Gastrocnemius medialis (tissue), 4 donors: ENCODE measurements at regions not wholly inside any gene's neighbourhood (a gene's known extent, or its start where the extent isn't known, plus 50 kb on each side); places are given as distances from the start of the nearest gene placed in this dataset.

Experiments
- ATAC-seq, 2 donors: fragments of 150-250 bp; one replicate each; pipeline ENCODE4 v1.9.1; 2016
- DNase-seq, 2 donors: peaks; one replicate each; pipeline ENCODE4 v3.0.0-alpha.2; 2019
- H3K27ac ChIP-seq, 4 donors: fragments of 200-600 bp; sonication (generic); 1 replicate in 1 of 4; 2 replicates in 3 of 4; pipeline ENCODE4 v1.5.1; 2016 to 2018; ENCODE audit warnings: mild to moderate bottlenecking in 2 of 4, moderate library complexity in 1 of 4
- H3K27me3 ChIP-seq, 3 donors: fragments of 200-600 bp; sonication (generic) in 2 of 3; 1 replicate in 1 of 3; 2 replicates in 2 of 3; pipeline versions ENCODE4 v1.5.1 to v1.6.0; 2016 to 2019; ENCODE audit warnings: mild to moderate bottlenecking in 1 of 3, moderate library complexity in 1 of 3
- H3K36me3 ChIP-seq, 2 donors: fragments of 200-600 bp; sonication (generic) in 1 of 2; one replicate each; pipeline ENCODE4 v1.5.1; 2017 to 2018
- H3K4me1 ChIP-seq, 2 donors: fragments of 200-600 bp; sonication (generic) in 1 of 2; one replicate each; pipeline ENCODE4 v1.5.1; 2016 to 2017; ENCODE audit warnings: mild to moderate bottlenecking in 2 of 2
- H3K4me3 ChIP-seq, 4 donors: fragments of 200-600 bp; sonication (generic) in 3 of 4; 1 replicate in 1 of 4; 2 replicates in 3 of 4; pipeline ENCODE4 v1.5.1; 2016 to 2019; ENCODE audit warnings: mild to moderate bottlenecking in 2 of 4
- H3K9me3 ChIP-seq, 3 donors: fragments of 200-600 bp; sonication (generic) in 2 of 3; 1 replicate in 1 of 3; 2 replicates in 2 of 3; pipeline ENCODE4 v1.5.1; 2016 to 2019
- CTCF ChIP-seq, 5 experiments: fragments of 450-650 bp in 3 of 5; fragments of 200-600 bp in 2 of 5; sonication (generic) in 2 of 5; IDR thresholded peaks in 4 of 5; conservative IDR thresholded peaks in 1 of 5; 1 replicate in 4 of 5; 2 replicates in 1 of 5; pipeline ENCODE4 v1.5.1; 2016 to 2019; ENCODE audit warnings: antibody characterized with exemption in 5 of 5, mild to moderate bottlenecking in 3 of 5, moderate library complexity in 3 of 5
- POLR2A ChIP-seq, 2 donors: fragments of 450-650 bp; IDR thresholded peaks; one replicate each; pipeline ENCODE4 v1.6.1; 2017; ENCODE audit warnings: antibody characterized with exemption in 2 of 2, mild to moderate bottlenecking in 2 of 2, moderate library complexity in 2 of 2
- in situ Hi-C, 4 donors: fragments of 200-750 bp; cut with MboI; loops; one replicate each; pipeline versions ENCODE4 v1.15.0 to v1.8.0; 2017; ENCODE audit warnings: low sequenced_read_pairs in 4 of 4
- intact Hi-C: fragments of 100-400 bp; cut with DNase I; formaldehyde crosslinking; loops from one replicate; pipeline ENCODE4 v1.15.1; 2023; ENCODE audit warnings: low total_unique reads

GRCh38 chr5:25713259-25713658 is 1068.5 kb upstream of the CDH10 start:
- H3K27ac ChIP-seq: no peak overlapping the region
- no peak overlapping the region for H3K4me3 ChIP-seq
- intact Hi-C loops: no loop called here
- in situ Hi-C loops: no loop called here
- no peaks in the 10 kb centered on the region for H3K27me3 ChIP-seq
- ATAC-seq (no peak), DNase-seq (no peak)
- H3K36me3 ChIP-seq: no peaks in the 10 kb centered on the region
- TF ChIP-seq CTCF (IDR thresholded peaks at IDR 0.05 in 4 of 5, conservative IDR thresholded peaks at IDR 0.05 in 1 of 5) (no peak), POLR2A (IDR thresholded peaks at IDR 0.05) (no peak)
- H3K4me1 ChIP-seq: no peaks in the 10 kb centered on the region
- H3K9me3 ChIP-seq: peaks cover 0 to 3% (median 0%) of the 10 kb centered on the region in 3 donors

GRCh38 chr5:25707093-25707492 is 1062.3 kb upstream of the CDH10 start:
- Histone ChIP-seq H3K27me3 (no peaks in the 10 kb centered on the region), H3K4me1 (no peaks in the 10 kb centered on the region), H3K36me3 (no peaks in the 10 kb centered on the region), H3K4me3 (no peak overlapping the region), H3K9me3 (no peaks in the 10 kb centered on the region), H3K27ac (no peak overlapping the region)
- no peak for TF ChIP-seq CTCF (IDR thresholded peaks at IDR 0.05 in 4 of 5, conservative IDR thresholded peaks at IDR 0.05 in 1 of 5)
- no peak for TF ChIP-seq POLR2A (IDR thresholded peaks at IDR 0.05)
- intact Hi-C loops (no loop called here), in situ Hi-C loops (no loop called here)
- no peak for ATAC-seq
- DNase-seq: no peak

GRCh38 chr5:25701936-25702335 is 1057.2 kb upstream of the CDH10 start:
- intact Hi-C loops (no loop called here), in situ Hi-C loops (no loop called here)
- no peaks in the 10 kb centered on the region for H3K27me3 ChIP-seq
- H3K36me3 ChIP-seq: no peaks in the 10 kb centered on the region
- no peaks in the 10 kb centered on the region for H3K4me1 ChIP-seq
- no peak for DNase-seq
- no peak overlapping the region for H3K27ac ChIP-seq
- TF ChIP-seq POLR2A (IDR thresholded peaks at IDR 0.05): no peak
- TF ChIP-seq CTCF (IDR thresholded peaks at IDR 0.05 in 4 of 5, conservative IDR thresholded peaks at IDR 0.05 in 1 of 5): no peak
- ATAC-seq: no peak
- H3K9me3 ChIP-seq: no peaks in the 10 kb centered on the region
- H3K4me3 ChIP-seq: no peak overlapping the region

GRCh38 chr5:25694801-25695200 is 1050.0 kb upstream of the CDH10 start:
- in situ Hi-C loops (no loop called here), intact Hi-C loops (no loop called here)
- ATAC-seq: no peak

More at GRCh38 chr5:25694801-25695200, 1050.0 kb upstream of the CDH10 start:
- Histone ChIP-seq H3K36me3 (no peaks in the 10 kb centered on the region), H3K27ac (no peak overlapping the region), H3K4me3 (no peak overlapping the region), H3K9me3 (no peaks in the 10 kb centered on the region), H3K27me3 (no peaks in the 10 kb centered on the region), H3K4me1 (no peaks in the 10 kb centered on the region)
- DNase-seq: no peak
- TF ChIP-seq POLR2A (IDR thresholded peaks at IDR 0.05) (no peak), CTCF (IDR thresholded peaks at IDR 0.05 in 4 of 5, conservative IDR thresholded peaks at IDR 0.05 in 1 of 5) (no peak)
